ENCODE measurements at regions not wholly inside any gene's neighbourhood (a gene's known extent, or its start where the extent isn't known, plus 50 kb on each side); places are given as distances from the start of the nearest gene placed in this dataset.

- CTCF ChIA-PET, result no interaction called here
- no peak for DNase-seq (ENCODE audit: extremely low spot score)
- no peak for TF ChIP-seq NFRKB (IDR thresholded peaks at IDR 0.05)
- no peak for TF ChIP-seq SP1 (IDR thresholded peaks at IDR 0.05)
- TF ChIP-seq ZNF384 (IDR thresholded peaks at IDR 0.05), result no peak
- TF ChIP-seq L3MBTL2 (conservative IDR thresholded peaks at IDR 0.05), result no peak
- POLR2A ChIA-PET, result no interaction called here
Observed at GRCh38 chr18:8970843-8971242, 131.7 kb upstream of the NDUFV2 start.

GRCh38 chr18:8972116-8972515, 130.4 kb upstream of the NDUFV2 start:
- ChIA-PET CTCF (no interaction called here), POLR2A (no interaction called here)
- DNase-seq (ENCODE audit: extremely low spot score), result no peak
- TF ChIP-seq FOXM1 (IDR thresholded peaks at IDR 0.05; ENCODE audit: borderline replicate concordance) (no peak), ELF4 (IDR thresholded peaks at IDR 0.05) (no peak), SUZ12 (IDR thresholded peaks at IDR 0.05) (no peak), PKNOX1 (IDR thresholded peaks at IDR 0.05) (no peak), SP1 (IDR thresholded peaks at IDR 0.05) (no peak), FOXA1 (IDR thresholded peaks at IDR 0.05) (no peak), ARNT (IDR thresholded peaks at IDR 0.05) (no peak), BHLHE40 (IDR thresholded peaks at IDR 0.05; ENCODE audit: borderline replicate concordance) (no peak), FOXK2 (IDR thresholded peaks at IDR 0.05) (no peak), TARDBP (IDR thresholded peaks at IDR 0.05) (no peak), HDGF (IDR thresholded peaks at IDR 0.05; ENCODE audit: borderline replicate concordance) (no peak), L3MBTL2 (conservative IDR thresholded peaks at IDR 0.05) (no peak), LEF1 (IDR thresholded peaks at IDR 0.05; ENCODE audit: borderline replicate concordance) (no peak), NFRKB (IDR thresholded peaks at IDR 0.05) (no peak), ZNF384 (IDR thresholded peaks at IDR 0.05) (no peak), CTBP1 (IDR thresholded peaks at IDR 0.05; ENCODE audit: borderline replicate concordance) (no peak)

- DNase-seq (ENCODE audit: extremely low spot score), result no peak
- ChIA-PET CTCF (no interaction called here), POLR2A (no interaction called here)
- TF ChIP-seq ELF4 (IDR thresholded peaks at IDR 0.05) (no peak), ARNT (IDR thresholded peaks at IDR 0.05) (no peak), TARDBP (IDR thresholded peaks at IDR 0.05) (no peak), SUZ12 (IDR thresholded peaks at IDR 0.05) (no peak), NFRKB (IDR thresholded peaks at IDR 0.05) (no peak), SP1 (IDR thresholded peaks at IDR 0.05) (no peak), FOXA1 (IDR thresholded peaks at IDR 0.05) (no peak), L3MBTL2 (conservative IDR thresholded peaks at IDR 0.05) (no peak), HDGF (IDR thresholded peaks at IDR 0.05; ENCODE audit: borderline replicate concordance) (no peak), FOXM1 (IDR thresholded peaks at IDR 0.05; ENCODE audit: borderline replicate concordance) (no peak)
Observed at GRCh38 chr18:8974279-8974678, 128.2 kb upstream of the NDUFV2 start.

GRCh38 chr18:8974696-8975095, 127.8 kb upstream of the NDUFV2 start:
- CTCF ChIA-PET, result no interaction called here
- DNase-seq (ENCODE audit: extremely low spot score), result no peak
- POLR2A ChIA-PET, result no interaction called here
- TF ChIP-seq L3MBTL2 (conservative IDR thresholded peaks at IDR 0.05), result no peak

- POLR2A ChIA-PET, result no interaction called here
- no peak for TF ChIP-seq SP1 (IDR thresholded peaks at IDR 0.05)
- TF ChIP-seq CTBP1 (IDR thresholded peaks at IDR 0.05; ENCODE audit: borderline replicate concordance), result no peak
- TF ChIP-seq ARNT (IDR thresholded peaks at IDR 0.05), result no peak
- TF ChIP-seq HDGF (IDR thresholded peaks at IDR 0.05; ENCODE audit: borderline replicate concordance), result no peak
- TF ChIP-seq L3MBTL2 (conservative IDR thresholded peaks at IDR 0.05), result no peak
- no peak for TF ChIP-seq BHLHE40 (IDR thresholded peaks at IDR 0.05; ENCODE audit: borderline replicate concordance)
- no peak for TF ChIP-seq SUZ12 (IDR thresholded peaks at IDR 0.05)
- TF ChIP-seq FOXA1 (IDR thresholded peaks at IDR 0.05), result no peak
- TF ChIP-seq LEF1 (IDR thresholded peaks at IDR 0.05; ENCODE audit: borderline replicate concordance), result no peak
- no peak for TF ChIP-seq TARDBP (IDR thresholded peaks at IDR 0.05)
- no peak for TF ChIP-seq FOXK2 (IDR thresholded peaks at IDR 0.05)
- no peak for TF ChIP-seq FOXM1 (IDR thresholded peaks at IDR 0.05; ENCODE audit: borderline replicate concordance)
- no peak for TF ChIP-seq PKNOX1 (IDR thresholded peaks at IDR 0.05)
- TF ChIP-seq NFRKB (IDR thresholded peaks at IDR 0.05), result no peak
- TF ChIP-seq ELF4 (IDR thresholded peaks at IDR 0.05), result no peak
- TF ChIP-seq ZNF384 (IDR thresholded peaks at IDR 0.05), result no peak
- DNase-seq (ENCODE audit: extremely low spot score), result no peak
- CTCF ChIA-PET, result no interaction called here
Observed at GRCh38 chr18:8975624-8976023, 126.9 kb upstream of the NDUFV2 start.

- ChIA-PET CTCF (no interaction called here), POLR2A (no interaction called here)
- TF ChIP-seq ARNT (IDR thresholded peaks at IDR 0.05), result no peak
- no peak for TF ChIP-seq SUZ12 (IDR thresholded peaks at IDR 0.05)
- no peak for TF ChIP-seq LEF1 (IDR thresholded peaks at IDR 0.05; ENCODE audit: borderline replicate concordance)
- no peak for TF ChIP-seq NFRKB (IDR thresholded peaks at IDR 0.05)
- TF ChIP-seq BHLHE40 (IDR thresholded peaks at IDR 0.05; ENCODE audit: borderline replicate concordance), result no peak
- no peak for TF ChIP-seq PKNOX1 (IDR thresholded peaks at IDR 0.05)
- no peak for TF ChIP-seq HDGF (IDR thresholded peaks at IDR 0.05; ENCODE audit: borderline replicate concordance)
- no peak for TF ChIP-seq TARDBP (IDR thresholded peaks at IDR 0.05)
- no peak for TF ChIP-seq ZNF384 (IDR thresholded peaks at IDR 0.05)
- TF ChIP-seq SP1 (IDR thresholded peaks at IDR 0.05), result no peak
- TF ChIP-seq ELF4 (IDR thresholded peaks at IDR 0.05), result no peak
- no peak for DNase-seq (ENCODE audit: extremely low spot score)
Observed at GRCh38 chr18:8976606-8977005, 125.9 kb upstream of the NDUFV2 start.

GRCh38 chr18:8977166-8977565, 125.3 kb upstream of the NDUFV2 start:
- POLR2A ChIA-PET, result no interaction called here
- TF ChIP-seq TARDBP (IDR thresholded peaks at IDR 0.05), result no peak
- TF ChIP-seq ZNF384 (IDR thresholded peaks at IDR 0.05), result no peak
- CTCF ChIA-PET, result no interaction called here
- DNase-seq (ENCODE audit: extremely low spot score), result no peak
